ENCODE measurements at regions not wholly inside any gene's neighbourhood (a gene's known extent, or its start where the extent isn't known, plus 50 kb on each side); places are given as distances from the start of the nearest gene placed in this dataset.

GRCh38 chr12:72082986-72083820, 144.6 kb downstream of the TPH2 start:
- no peak overlapping the region for H3K4me3 ChIP-seq
- no peaks in the 10 kb centered on the region for H3K9me3 ChIP-seq (replicated peaks in 1 of 3)
- H3K36me3 ChIP-seq (replicated peaks in 1 of 2): no peaks in the 10 kb centered on the region
- intact Hi-C loops (cut with DNase I): no loop called here
- no peak for DNase-seq
- no peaks in the 10 kb centered on the region for H3K4me1 ChIP-seq (replicated peaks in 1 of 2)
- WGBS, 4 donors: 74 to 81% (median 79%) methylated on average over 5 of the region's 5 CpGs
- H3K27me3 ChIP-seq: no peaks in the 10 kb centered on the region
- no peak for TF ChIP-seq POLR2A (IDR thresholded peaks at IDR 0.05)
- TF ChIP-seq, protein P1, sequence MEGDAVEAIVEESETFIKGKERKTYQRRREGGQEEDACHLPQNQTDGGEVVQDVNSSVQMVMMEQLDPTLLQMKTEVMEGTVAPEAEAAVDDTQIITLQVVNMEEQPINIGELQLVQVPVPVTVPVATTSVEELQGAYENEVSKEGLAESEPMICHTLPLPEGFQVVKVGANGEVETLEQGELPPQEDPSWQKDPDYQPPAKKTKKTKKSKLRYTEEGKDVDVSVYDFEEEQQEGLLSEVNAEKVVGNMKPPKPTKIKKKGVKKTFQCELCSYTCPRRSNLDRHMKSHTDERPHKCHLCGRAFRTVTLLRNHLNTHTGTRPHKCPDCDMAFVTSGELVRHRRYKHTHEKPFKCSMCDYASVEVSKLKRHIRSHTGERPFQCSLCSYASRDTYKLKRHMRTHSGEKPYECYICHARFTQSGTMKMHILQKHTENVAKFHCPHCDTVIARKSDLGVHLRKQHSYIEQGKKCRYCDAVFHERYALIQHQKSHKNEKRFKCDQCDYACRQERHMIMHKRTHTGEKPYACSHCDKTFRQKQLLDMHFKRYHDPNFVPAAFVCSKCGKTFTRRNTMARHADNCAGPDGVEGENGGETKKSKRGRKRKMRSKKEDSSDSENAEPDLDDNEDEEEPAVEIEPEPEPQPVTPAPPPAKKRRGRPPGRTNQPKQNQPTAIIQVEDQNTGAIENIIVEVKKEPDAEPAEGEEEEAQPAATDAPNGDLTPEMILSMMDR (IDR thresholded peaks at IDR 0.05): no peak
- H3K27ac ChIP-seq: no peak overlapping the region

DNA sequence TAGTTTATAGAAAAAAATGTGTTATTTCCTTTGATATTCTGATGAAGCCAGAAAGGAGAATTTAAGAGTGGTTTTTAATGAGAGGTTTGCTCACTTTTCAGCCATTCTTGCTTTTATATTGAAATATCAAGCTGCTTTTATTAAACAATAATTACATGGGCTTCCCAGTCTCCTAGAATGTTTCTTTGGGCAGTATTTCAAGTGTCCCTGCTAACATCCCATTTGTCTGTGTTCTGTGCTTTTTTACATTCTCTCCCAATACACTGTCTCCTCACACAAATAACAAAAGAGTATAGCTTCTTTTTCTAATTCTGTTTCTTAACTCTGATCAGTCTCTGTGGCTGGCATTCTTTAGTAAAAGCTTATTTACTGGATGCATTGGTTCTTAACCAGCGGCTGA, 145.4 kb downstream of the TPH2 start:
- H3K9me3 ChIP-seq (replicated peaks in 1 of 3): no peaks in the 10 kb centered on the region
- H3K4me1 ChIP-seq (replicated peaks in 1 of 2): no peaks in the 10 kb centered on the region
- no peak overlapping the region for H3K27ac ChIP-seq
- DNase-seq: no peak
- no peak overlapping the region for H3K4me3 ChIP-seq
- TF ChIP-seq, protein P1 (IDR thresholded peaks at IDR 0.05): no peak
- TF ChIP-seq POLR2A (IDR thresholded peaks at IDR 0.05): no peak
- H3K27me3 ChIP-seq: no peaks in the 10 kb centered on the region
- 0 to 50% (median 21%) methylated on average over 1 of the region's 1 CpG for WGBS, 4 donors
- intact Hi-C loops (cut with DNase I): no loop called here
- no peaks in the 10 kb centered on the region for H3K36me3 ChIP-seq (replicated peaks in 1 of 2)

DNA sequence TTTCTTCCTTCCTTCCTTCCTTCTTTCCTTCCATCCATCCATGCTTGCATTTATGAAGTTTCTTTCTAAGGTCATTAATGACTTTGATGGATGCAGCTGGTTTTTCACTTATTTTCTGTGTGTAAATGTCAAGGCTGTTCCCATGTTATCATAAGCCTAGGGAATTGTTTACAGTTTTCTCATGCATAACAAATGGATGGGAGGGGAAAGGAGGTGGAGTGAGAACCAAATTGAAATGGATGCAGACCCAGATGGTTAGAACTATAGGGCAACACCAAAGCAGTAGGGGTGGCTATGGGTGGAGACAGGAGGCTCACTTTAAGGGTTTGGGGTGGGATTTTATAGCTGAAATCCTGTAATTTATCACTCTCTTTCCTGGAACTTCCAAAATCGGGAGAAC, 146.2 kb downstream of the TPH2 start:
- H3K9me3 ChIP-seq (replicated peaks in 1 of 3): no peaks in the 10 kb centered on the region
- no peaks in the 10 kb centered on the region for H3K27me3 ChIP-seq
- H3K36me3 ChIP-seq (replicated peaks in 1 of 2): no peaks in the 10 kb centered on the region
- no peak for DNase-seq
- H3K4me1 ChIP-seq (replicated peaks in 1 of 2): no peaks in the 10 kb centered on the region
- no peak overlapping the region for H3K4me3 ChIP-seq
- TF ChIP-seq, protein P1 (IDR thresholded peaks at IDR 0.05): no peak
- no peak for TF ChIP-seq POLR2A (IDR thresholded peaks at IDR 0.05)
- H3K27ac ChIP-seq: peak overlapping the region in 1 of 5 donors; percentile 21
- intact Hi-C loops (cut with DNase I): no loop called here
- WGBS, 4 donors: 3 to 28% (median 12%) methylated on average over 1 of the region's 1 CpG

DNA sequence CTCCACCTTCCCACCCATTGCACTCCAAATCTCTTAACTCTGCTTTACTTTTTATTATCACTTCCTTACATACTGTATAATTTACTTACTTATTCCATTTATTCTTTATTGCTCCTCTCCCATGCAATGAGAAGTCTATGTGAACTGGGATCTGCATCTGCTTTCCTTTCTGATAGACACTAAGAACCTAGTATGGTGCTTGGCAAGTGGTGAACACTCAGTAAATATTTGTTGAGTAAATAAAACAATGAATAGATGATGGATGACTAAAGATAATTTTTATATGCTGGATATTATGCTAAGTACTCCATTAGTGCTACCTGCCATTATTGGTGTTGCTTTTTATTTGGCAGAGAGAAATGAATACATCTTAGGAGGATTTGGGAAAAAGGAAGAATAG, 151.0 kb downstream of the TPH2 start:
- no peaks in the 10 kb centered on the region for H3K36me3 ChIP-seq (replicated peaks in 1 of 2)
- H3K27ac ChIP-seq: no peak overlapping the region
- TF ChIP-seq POLR2A (IDR thresholded peaks at IDR 0.05): no peak
- TF ChIP-seq, protein P1 (IDR thresholded peaks at IDR 0.05): no peak
- no peak for DNase-seq
- H3K9me3 ChIP-seq (replicated peaks in 1 of 3): no peaks in the 10 kb centered on the region
- no peaks in the 10 kb centered on the region for H3K4me1 ChIP-seq (replicated peaks in 1 of 2)
- intact Hi-C loops (cut with DNase I): no loop called here
- no peak overlapping the region for H3K4me3 ChIP-seq
- H3K27me3 ChIP-seq: no peaks in the 10 kb centered on the region

Data from adrenal gland (tissue), 9 donors.